Neural progenitor cell (in vitro differentiated cells): ENCODE measurements at regions not wholly inside any gene's neighbourhood (a gene's known extent, or its start where the extent isn't known, plus 50 kb on each side); places are given as distances from the start of the nearest gene placed in this dataset.

ENCODE experiments used
- small RNA-seq: library from RNA; depleted of rRNA; stranded (forward); fragments of <200 nt; gene quantifications from one replicate; pipeline ENCODE3, GENCODE V24; 2015

Small RNAs in the stretch of these regions (small RNA-seq; reads per million reads assigned to genes)
- 5.4 reads per million, percentile 94 among the genes with 10 or more reads in this experiment for gene RNA5SP426
